ENCODE measurements at regions not wholly inside any gene's neighbourhood (a gene's known extent, or its start where the extent isn't known, plus 50 kb on each side); places are given as distances from the start of the nearest gene placed in this dataset.

- CTCF ChIA-PET = no interaction called here
- POLR2A ChIA-PET = no interaction called here
- TF ChIP-seq, protein P1, sequence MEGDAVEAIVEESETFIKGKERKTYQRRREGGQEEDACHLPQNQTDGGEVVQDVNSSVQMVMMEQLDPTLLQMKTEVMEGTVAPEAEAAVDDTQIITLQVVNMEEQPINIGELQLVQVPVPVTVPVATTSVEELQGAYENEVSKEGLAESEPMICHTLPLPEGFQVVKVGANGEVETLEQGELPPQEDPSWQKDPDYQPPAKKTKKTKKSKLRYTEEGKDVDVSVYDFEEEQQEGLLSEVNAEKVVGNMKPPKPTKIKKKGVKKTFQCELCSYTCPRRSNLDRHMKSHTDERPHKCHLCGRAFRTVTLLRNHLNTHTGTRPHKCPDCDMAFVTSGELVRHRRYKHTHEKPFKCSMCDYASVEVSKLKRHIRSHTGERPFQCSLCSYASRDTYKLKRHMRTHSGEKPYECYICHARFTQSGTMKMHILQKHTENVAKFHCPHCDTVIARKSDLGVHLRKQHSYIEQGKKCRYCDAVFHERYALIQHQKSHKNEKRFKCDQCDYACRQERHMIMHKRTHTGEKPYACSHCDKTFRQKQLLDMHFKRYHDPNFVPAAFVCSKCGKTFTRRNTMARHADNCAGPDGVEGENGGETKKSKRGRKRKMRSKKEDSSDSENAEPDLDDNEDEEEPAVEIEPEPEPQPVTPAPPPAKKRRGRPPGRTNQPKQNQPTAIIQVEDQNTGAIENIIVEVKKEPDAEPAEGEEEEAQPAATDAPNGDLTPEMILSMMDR (IDR thresholded peaks at IDR 0.05; ENCODE audit: control extremely low read depth, extremely low read depth, low read depth, missing control alignments) = no peak
- DNase-seq (ENCODE audit: extremely low spot score) = no peak
Measured at GRCh38 chr21:26784974-26785373, 60.2 kb downstream of the ADAMTS1 start.

DNA sequence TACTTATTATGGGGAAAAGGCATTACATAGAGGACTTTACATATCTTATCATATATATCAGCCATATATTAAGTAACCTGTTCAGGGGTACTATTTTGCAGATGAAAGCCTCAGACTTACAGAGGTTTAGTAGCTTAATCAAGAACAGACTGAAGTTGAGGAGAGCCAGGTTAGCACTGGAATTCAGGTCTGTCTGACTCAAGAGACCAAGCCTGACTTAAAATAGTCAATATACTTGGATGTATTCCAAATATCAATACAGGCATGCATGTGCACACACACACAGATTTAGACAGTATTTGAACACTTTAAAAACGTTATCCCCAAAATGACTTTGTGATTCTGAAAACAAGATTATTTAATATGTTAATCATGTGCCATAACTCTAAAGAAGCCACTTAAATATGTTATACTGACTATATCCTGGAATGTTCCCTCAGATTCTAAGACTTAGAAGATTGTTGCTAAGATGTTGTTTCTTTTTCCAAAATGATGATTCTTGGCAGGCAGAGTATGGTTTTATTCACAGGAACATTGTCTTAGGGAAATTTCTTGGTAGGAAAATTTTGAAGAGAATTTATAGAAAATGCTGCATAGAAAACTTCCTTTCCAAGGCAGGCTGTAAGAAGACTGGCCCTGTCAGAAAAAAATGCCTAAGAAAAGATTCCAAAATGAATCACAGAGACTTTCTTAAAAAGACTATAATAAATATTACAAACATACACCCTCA, 61.6 kb downstream of the ADAMTS1 start:
- POLR2A ChIA-PET = no interaction called here
- CTCF ChIA-PET = no interaction called here
- no peak for DNase-seq (ENCODE audit: extremely low spot score)

DNA sequence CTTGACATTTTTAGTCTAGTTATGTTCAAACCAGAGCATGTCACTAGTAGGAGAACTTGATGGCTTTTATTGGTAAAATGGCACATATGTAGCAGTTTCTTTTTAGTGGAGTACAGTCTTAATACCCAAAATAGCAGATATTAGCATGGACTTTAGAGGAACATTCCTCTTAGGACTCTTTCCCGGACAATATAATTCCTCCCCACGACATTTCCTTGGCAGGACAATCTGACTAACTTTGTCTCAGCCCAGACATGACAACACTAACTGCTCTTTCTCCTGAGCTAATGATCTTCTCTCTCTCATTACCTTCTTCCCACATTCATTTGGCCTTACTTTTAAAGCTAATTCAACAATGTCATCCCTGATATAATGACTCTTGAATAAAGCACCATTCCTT, 62.5 kb downstream of the ADAMTS1 start:
- TF ChIP-seq, protein P1 (IDR thresholded peaks at IDR 0.05; ENCODE audit: control extremely low read depth, extremely low read depth, low read depth, missing control alignments) = no peak
- ChIA-PET POLR2A (no interaction called here), CTCF (no interaction called here)
- DNase-seq (ENCODE audit: extremely low spot score) = no peak

More for the DNA sequence above, 61.6 kb downstream of the ADAMTS1 start:
- TF ChIP-seq, protein P1 (IDR thresholded peaks at IDR 0.05; ENCODE audit: control extremely low read depth, extremely low read depth, low read depth, missing control alignments) = no peak

DNA sequence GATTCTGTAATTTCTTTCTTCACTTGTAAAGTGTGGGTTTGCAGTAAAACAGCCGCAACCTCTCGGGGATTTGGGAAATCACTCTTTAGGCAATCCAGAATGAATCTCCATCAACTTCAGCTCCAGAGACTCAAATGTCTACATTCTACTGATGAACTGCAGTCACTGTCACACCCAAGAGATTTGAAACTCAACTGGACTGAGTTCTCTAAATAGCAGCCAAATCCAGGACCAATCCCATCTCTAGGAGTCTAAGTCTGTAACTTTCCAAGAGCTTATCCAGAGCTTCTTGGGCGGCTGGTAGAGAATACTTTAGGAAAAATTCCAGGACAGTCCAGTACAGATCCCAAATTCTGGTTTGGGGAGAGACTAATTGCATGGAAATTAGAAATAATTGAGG, 62.9 kb downstream of the ADAMTS1 start:
- TF ChIP-seq, protein P1 (IDR thresholded peaks at IDR 0.05; ENCODE audit: control extremely low read depth, extremely low read depth, low read depth, missing control alignments) = no peak
- ChIA-PET CTCF (no interaction called here), POLR2A (no interaction called here)
- no peak for DNase-seq (ENCODE audit: extremely low spot score)

DNA sequence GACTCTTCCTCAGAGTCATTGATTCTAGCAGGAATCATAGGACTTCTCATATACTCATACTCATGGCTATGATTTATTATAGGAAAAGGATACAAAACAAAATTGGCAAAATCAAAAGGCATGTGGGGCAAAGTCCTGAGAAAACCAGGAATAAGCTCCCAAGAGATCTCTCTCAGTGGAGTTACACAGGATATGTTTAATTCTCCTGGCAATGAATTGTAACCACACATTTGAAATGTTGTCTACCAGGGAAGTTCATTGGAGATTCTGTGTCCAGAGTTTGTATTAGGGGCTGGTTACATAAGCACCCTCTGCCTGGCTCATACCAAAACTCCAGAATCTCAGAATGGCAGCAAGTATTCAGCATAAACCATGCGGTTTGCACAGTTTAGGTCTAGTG, 63.9 kb downstream of the ADAMTS1 start:
- DNase-seq (ENCODE audit: extremely low spot score) = no peak
- TF ChIP-seq, protein P1 (IDR thresholded peaks at IDR 0.05; ENCODE audit: control extremely low read depth, extremely low read depth, low read depth, missing control alignments) = no peak
- ChIA-PET POLR2A (no interaction called here), CTCF (no interaction called here)

DNA sequence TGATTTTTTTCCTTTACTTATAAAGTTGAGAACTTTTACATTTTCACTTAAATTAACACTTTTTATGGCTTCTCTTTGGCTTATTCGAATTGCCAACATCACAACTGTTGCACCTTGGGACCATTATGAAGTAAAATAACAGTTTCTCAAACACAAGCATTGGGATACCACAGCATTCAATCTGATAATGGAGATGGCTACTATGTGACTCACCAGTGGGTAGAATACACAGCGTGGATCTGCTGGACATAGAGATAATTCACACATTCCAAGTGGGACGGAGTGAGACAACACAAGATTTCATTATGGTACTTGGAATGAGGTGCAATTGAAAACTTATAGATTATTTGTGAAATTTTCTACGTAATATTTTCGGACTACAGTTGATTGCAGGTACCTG, 68.0 kb downstream of the ADAMTS1 start:
- CTCF ChIA-PET = no interaction called here
- TF ChIP-seq, protein P1 (IDR thresholded peaks at IDR 0.05; ENCODE audit: control extremely low read depth, extremely low read depth, low read depth, missing control alignments) = no peak
- no peak for DNase-seq (ENCODE audit: extremely low spot score)
- POLR2A ChIA-PET = no interaction called here
